ENCODE measurements at regions not wholly inside any gene's neighbourhood (a gene's known extent, or its start where the extent isn't known, plus 50 kb on each side); places are given as distances from the start of the nearest gene placed in this dataset.

GRCh38 chr2:204225671-204226073 lies 289.1 kb downstream of the ICOS start:
- TF ChIP-seq CTCF (IDR thresholded peaks at IDR 0.05) (no peak), EP300 (IDR thresholded peaks at IDR 0.05) (no peak), POLR2A (IDR thresholded peaks at IDR 0.05) (no peak)
